ENCODE measurements at regions not wholly inside any gene's neighbourhood (a gene's known extent, or its start where the extent isn't known, plus 50 kb on each side); places are given as distances from the start of the nearest gene placed in this dataset.

- TF ChIP-seq FOXP2 (optimal IDR thresholded peaks at IDR 0.05; ENCODE audit: borderline replicate concordance, extremely low read depth, extremely low read length, insufficient read depth): no peak
- TF ChIP-seq POLR2AphosphoS5 (IDR thresholded peaks at IDR 0.05; ENCODE audit: low read depth, low read length): no peak
- TF ChIP-seq TAF1 (IDR thresholded peaks at IDR 0.05; ENCODE audit: borderline replicate concordance, insufficient read depth, low read length): no peak
- TF ChIP-seq REST (IDR thresholded peaks at IDR 0.05; ENCODE audit: insufficient read depth in 1 of 2, low read depth in 2 of 2, low read length in 2 of 2): no peak
- TF ChIP-seq SIN3A (IDR thresholded peaks at IDR 0.05; ENCODE audit: borderline replicate concordance, insufficient read depth, low read length): no peak
Measured at GRCh38 chr22:27397036-27397953, 404.3 kb downstream of the MN1 start.

Data from PFSK-1 (cell line).